Uterus (tissue), 2 donors: ENCODE measurements at regions not wholly inside any gene's neighbourhood (a gene's known extent, or its start where the extent isn't known, plus 50 kb on each side); places are given as distances from the start of the nearest gene placed in this dataset.

ENCODE experiments used
- POLR2A ChIP-seq, 2 donors: fragments of 450-650 bp; IDR thresholded peaks; one replicate each; pipeline ENCODE4 v1.6.1; 2016; ENCODE audit warnings: antibody characterized with exemption in 2 of 2, mild to moderate bottlenecking in 1 of 2, moderate library complexity in 1 of 2
- TF ChIP-seq, protein P1 (sequence below), 4 experiments: fragments of 200-600 bp in 2 of 4; fragments of 450-650 bp in 2 of 4; sonication (generic) in 2 of 4; IDR thresholded peaks; one replicate each; pipeline ENCODE4 v1.5.1; 2016 to 2019; ENCODE audit warnings: antibody characterized with exemption in 4 of 4, mild to moderate bottlenecking in 2 of 4, moderate library complexity in 1 of 4

GRCh38 chr9:129258823-129259301 is 80.8 kb upstream of the IER5L start:
- TF ChIP-seq POLR2A (IDR thresholded peaks at IDR 0.05) = no peak
- TF ChIP-seq, protein P1, sequence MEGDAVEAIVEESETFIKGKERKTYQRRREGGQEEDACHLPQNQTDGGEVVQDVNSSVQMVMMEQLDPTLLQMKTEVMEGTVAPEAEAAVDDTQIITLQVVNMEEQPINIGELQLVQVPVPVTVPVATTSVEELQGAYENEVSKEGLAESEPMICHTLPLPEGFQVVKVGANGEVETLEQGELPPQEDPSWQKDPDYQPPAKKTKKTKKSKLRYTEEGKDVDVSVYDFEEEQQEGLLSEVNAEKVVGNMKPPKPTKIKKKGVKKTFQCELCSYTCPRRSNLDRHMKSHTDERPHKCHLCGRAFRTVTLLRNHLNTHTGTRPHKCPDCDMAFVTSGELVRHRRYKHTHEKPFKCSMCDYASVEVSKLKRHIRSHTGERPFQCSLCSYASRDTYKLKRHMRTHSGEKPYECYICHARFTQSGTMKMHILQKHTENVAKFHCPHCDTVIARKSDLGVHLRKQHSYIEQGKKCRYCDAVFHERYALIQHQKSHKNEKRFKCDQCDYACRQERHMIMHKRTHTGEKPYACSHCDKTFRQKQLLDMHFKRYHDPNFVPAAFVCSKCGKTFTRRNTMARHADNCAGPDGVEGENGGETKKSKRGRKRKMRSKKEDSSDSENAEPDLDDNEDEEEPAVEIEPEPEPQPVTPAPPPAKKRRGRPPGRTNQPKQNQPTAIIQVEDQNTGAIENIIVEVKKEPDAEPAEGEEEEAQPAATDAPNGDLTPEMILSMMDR (IDR thresholded peaks at IDR 0.05) = no peak
